Medulla oblongata (tissue), 1 donor: ENCODE measurements at regions not wholly inside any gene's neighbourhood (a gene's known extent, or its start where the extent isn't known, plus 50 kb on each side); places are given as distances from the start of the nearest gene placed in this dataset.
"Not testable (repeated sequence)": the region's sequence is repeated elsewhere in the genome, so short reads cannot be mapped to it uniquely, and the experiment has no call there.

Experiments used
- DNase-seq: peaks from one replicate; pipeline ENCODE4 v3.0.0-alpha.2; 2015; ENCODE audit errors: extremely low spot score

DNA sequence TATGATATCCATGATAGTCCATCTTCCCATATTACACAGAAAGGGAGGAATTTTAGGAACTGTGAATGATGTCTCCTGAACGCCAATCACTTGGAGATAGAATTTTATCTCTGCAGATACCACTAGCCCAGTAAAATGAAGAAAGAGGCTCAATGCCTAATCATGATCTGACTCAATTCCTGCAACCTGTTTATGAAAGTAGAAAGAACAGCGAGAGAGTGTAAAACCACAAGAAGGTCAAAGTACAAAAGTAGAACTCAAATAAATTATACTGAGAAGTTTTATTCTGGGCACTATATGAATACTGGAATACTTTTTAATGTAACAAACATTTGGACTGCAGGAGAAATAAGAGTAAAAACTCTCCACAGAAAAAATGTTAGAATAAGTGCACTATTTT, 892.1 kb upstream of the DDX18 start:
- no peak for DNase-seq

DNA sequence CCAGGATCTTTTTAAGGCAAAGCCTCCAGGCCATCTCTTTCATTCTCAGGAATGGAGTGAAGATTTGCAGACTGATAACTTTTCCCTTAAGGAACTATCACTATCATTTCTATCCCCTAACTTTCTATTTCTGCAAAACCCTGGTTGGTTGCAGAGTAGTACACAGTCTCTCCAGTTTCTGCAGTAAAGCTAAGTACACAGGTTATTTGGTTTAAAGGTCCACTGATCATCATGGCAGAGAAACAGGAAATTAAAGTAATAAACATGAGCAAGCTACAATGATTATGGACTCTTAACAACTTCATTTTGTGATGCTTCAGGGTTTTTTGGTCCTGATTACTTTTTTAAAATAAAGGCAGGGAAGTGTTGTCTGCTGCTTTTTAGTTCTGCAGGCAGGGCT, 890.0 kb upstream of the DDX18 start:
- no peak for DNase-seq

DNA sequence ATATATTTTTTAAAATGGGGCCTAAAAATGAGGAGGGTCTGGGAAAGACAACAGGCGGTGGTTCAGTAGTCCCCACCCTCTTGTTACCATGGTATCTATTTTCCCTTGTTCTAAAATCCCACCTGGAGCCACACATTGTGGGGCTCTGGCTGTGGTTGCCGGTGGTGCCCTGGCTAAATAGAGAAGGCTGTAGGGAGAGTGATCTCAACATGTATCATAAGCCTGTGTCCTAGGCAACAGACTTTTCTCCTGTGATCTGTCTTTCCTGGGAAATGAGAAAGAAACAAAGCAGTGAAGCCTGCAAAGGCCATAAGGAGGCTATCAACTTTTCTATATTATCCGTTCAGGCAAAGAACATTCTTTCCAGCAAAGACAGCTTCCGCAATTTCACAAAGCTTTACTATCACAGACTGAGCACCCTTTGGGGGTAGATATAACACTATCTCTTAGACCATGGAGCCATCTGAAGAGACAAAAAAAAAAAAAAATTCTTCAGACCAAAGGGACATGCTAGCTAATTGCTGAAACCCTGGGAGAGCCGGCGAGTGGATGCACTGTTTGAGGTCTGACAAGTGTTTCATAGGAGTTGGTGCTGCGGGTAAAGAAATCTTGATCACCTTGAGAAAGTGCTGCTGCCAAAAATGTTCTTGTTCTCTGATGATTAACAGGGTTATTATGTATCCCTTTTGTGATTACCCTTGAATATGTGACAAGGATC, 879.2 kb upstream of the DDX18 start:
- no peak for DNase-seq

DNA sequence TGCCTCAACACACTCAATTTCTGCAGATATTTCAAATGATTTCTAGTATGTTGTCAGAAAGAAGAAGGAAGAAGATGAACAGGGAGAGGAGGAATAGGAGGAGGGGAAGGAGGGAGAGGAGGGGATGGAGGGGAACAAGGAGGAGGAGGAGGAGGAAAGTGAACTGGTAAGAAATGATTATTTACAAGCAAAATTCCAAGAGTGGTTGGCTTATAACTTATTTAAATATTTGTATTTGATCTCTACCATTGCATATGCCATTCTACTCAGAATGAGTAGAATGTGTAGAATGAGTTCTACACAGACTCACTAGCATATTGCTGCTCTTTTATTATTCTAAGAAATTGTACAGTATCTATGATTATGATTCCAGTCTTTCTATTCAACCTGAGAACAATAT, 866.2 kb upstream of the DDX18 start:
- no peak for DNase-seq

DNA sequence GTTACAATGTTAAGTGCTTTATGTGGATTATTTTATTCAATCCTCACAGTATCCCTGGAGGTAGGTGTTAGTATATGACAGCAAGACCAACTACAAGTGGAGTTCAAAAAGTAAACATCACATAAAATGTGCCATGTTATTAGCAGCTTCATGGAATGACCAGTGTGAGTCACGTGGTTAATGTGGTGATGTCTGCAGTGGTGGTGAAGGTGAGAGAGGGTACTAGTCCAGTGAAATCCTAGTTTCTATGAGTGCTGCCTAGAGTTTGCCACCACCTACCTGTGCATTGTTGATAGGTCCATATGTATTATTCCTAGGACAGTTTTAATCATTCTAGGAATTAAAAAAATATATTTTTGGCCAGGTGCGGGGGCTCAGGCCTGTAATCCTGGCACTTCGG, 865.2 kb upstream of the DDX18 start:
- DNase-seq, result no peak

DNA sequence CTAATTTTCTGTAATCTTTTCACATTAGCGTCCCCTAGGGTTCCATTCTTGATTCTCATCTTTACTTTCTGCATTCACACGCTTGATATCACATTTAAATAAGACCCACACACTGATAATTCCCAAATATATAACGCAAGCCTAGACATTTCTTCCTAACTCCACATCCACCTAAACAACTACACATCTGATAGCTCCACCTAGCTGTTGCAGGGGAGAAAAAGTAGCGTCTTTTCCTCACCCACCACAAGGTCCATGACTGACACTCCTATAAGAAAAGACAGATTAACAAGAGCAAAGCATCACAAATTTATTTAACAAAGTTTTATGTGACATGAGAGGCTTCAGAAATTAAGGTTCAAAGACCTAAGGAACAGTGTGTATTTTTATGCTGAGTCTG, 862.2 kb upstream of the DDX18 start:
- peak; percentile 32 for DNase-seq

DNA sequence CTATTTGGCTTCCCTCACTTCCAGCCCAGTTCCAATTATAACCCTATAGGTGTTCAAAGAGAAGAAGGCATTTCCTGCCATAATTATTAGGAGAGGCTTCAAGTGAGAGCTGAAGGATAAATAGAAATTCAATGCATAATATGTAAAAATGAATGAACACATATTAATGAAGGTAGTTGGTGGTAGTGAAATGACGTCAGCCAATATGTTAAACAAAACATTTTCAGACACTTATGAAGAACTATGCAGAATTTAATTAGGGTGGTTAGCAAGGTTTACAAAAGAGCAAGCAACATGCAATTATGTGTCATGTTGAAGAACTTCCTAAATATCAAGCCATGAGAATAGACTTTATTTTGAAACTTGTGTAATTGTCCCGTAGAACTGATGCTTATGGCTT, 858.8 kb upstream of the DDX18 start:
- no peak for DNase-seq

DNA sequence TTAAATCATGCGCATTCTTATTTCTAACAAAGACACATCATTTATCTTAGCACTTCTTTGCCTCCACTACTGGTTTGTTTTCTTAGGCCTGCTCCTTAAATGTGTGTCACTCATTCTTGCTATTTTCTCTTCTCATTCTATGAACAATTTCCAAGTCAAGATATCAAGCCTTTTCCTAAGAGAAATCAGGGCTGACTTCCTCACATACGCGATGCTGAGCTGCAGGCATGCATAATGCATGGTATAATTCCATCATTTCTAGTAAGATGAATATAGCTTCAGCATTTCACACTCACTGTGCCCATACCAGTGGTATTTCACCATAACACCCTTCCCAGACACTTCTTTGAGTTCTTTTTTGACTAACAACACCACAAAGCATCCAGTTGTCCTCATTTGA, 838.9 kb upstream of the DDX18 start:
- DNase-seq, result no peak

DNA sequence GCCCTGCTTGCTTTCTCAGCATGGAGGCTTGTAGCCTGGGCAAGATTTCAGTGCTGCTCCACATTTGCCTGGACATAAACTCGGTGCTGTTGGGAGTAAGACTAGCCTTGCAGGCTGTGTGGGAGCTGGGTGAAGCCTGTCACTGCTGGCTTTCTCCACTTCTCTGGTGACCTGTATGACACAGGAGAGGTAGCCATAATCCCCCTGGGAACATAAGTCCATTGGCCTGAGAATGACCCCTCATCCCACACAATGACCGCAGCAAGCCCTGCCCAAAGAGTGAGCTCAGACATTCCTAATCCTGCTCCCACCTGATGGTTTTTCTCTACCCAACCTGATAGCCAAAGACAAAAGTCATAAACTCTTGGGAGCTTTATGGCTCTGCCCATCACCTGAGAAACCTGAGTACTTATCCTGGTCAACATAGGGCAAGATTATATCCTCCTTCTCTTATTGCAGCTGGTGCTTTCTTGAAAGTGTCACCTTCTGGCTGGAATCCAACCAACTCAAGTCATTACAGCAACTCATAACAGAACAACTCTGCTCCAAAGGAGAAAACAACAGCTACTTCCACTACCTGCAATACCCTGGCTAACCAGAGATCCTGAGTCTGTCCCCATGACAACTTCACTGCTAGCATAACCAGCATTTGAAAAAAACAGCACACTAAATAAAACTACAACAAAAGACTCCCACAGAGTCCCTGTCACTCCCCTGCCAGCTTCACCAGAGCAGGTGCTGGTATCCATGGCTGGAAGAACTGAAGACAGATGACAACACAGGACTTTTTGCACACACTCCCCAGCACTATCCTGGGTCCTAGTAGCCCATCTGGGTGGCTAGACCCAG, 834.4 kb upstream of the DDX18 start:
- DNase-seq, result no peak

DNA sequence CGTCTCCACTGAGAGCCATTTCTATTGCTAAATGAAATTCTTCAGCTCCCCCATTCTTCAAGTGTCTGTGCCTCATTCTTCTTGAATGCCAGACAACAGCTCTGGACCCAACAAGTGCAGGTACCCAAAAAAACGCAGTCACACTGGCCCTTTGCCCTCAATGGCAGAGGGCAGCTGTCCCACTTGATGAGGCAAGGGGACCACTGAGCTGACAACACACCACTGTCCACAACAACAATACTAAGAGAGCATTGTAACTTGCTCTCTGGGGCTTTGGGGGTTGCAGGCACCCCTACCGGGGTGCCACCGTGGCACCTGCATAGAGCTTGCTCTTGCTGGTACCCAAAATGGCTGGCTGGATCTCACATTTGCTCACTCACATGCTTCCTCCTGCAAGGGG, 827.0 kb upstream of the DDX18 start:
- DNase-seq, result no peak

DNA sequence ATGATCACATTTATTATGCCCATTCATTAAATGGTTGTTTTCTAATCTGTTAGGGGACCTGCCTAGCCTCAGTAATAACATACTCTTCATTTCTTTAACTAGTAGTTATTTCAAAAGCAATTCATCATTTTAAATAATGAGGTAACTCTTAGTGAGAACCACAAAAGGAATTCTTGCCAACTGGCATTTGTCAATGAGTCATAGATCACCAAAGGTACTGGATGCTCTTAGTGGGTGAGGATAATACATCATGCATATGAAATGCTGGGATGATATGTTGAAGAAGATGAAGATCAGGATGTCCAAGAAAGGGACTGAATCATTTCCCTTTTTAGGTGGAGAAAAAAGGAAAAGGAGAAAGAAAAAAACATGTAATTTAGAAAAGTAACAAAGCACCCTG, 826.2 kb upstream of the DDX18 start:
- no peak for DNase-seq

DNA sequence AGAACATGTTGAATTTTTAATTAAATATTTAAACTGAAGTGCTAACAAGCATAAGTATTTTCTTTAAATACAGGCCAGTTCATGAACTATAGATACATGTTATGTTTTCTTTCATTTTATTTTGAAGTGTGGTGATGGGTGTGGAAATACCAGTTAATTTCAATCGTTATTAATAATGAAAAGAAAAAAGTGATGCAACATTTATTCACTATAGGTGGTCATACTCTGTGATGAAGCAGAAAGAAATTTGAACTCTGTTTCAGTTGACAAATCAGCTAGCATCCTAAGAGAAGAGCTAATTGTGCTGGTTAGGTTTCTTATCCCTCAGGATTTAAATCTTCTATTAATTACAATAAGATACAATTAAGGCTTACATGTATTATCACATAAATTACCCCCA, 795.1 kb upstream of the DDX18 start:
- DNase-seq, result no peak

DNA sequence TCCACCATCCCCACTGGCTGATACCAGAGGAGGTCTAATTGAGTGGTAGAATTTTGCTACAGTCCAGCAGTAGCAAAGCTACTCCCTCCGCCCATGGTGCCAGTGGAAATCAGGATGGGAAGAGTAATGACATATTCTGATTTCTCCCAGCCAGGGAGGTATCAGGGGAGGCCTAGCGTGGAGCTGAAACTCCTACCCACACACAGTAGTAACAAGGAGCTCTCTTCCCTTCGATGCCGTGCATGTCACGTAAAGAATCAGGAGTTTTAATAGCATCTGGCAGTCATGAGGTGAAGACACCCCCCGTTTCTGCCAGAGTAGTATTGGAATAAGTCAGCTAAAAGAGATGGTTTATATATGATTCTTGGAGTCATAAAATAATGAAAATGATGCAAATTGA, 786.8 kb upstream of the DDX18 start:
- DNase-seq, result no peak

DNA sequence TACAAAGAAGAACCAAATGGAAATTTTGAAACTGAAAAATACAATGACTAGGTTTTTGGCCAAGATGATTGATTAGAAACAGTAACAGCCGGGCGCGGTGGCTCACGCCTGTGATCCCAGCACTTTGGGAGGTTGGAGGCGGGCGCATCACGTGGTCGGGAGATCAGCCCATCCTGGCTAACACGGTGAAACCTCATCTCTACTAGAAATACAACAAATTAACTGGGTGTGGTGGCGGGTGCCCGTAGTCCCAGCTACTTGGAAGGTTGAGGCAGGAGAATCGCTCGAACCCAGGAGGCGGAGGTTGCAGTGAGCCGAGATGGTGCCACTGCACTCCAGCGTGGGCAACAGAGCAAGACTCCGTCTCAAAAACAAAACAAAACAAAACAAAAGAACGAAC, 785.8 kb upstream of the DDX18 start:
- DNase-seq, result not testable (repeated sequence)

DNA sequence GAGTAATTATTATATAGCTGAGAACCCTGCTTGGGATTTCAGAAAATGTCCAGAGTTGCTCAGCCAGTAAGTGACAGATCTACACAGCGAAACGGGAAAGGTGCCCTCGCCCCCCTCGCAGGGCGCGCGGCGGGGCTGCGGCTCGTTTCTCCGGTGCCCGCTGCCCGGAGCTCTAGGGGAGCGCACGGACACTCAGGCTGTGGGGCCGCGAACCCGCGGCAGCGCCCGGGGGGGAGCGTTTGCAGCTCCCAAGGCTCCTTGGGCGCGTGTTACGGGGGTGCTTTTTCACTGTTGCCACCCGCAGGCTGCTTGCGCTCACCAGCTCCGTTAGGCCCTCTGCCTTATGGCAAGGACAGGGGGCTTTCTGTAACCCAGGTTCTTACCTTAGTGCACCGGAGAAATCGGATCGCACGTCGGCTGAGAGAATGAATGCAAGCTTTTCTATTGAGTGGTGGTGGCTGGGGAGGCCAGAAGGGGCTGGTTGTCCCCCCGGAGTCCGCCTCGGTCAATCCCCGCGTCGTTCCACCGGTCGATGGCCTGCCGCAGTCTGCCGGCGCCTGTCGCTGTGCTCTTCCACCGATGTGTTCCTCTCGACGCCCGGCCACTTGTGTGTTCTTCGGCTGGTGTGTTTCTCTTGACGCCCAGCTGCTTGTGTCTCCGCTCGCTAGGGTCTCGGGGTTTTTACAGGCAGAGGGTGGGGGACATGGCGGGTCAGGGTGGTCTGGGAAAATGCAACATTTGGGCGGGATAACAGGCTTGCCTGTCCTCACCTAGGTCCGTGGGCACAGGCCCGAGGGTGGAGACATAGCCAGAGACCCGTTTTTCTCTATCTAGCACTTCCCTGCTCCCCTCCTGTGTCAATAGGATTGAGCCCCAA, 758.8 kb upstream of the DDX18 start:
- no peak for DNase-seq

DNA sequence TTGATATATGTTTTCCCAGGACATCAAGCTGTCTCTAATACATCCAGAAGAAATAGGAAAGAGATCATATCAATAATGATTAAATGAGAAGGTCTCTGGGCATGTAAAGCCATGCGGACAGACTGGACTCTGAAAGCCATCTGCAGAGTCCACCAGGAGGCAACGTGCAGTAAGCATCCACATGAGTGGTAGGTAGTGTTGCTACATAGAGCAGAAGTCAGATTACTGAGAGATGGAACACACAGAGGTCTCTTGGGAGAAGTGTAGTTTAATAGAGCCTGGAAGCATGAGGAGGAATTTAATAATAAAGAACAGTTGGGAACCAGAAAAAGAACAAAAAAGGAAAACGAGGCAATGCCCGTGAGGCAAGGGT, 758.1 kb upstream of the DDX18 start:
- no peak for DNase-seq

DNA sequence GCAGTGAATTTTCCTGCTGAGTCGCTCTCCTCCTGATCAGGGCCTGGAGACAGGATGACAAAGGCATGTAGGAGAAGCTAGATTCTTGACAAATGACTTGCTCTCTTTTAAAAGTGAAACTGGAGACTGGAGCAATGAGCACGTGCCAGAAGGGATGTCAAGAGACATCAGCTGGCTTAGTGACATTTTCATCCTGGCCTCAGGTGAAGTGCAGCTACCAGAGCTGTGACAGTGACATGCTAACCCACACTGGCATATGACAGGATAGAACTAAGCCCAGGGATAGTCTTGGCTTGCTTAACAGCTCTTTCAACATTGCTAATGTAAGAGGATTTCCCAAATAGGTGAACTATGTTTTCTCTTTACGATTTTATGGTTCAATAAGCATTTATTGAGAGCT, 757.5 kb upstream of the DDX18 start:
- no peak for DNase-seq

DNA sequence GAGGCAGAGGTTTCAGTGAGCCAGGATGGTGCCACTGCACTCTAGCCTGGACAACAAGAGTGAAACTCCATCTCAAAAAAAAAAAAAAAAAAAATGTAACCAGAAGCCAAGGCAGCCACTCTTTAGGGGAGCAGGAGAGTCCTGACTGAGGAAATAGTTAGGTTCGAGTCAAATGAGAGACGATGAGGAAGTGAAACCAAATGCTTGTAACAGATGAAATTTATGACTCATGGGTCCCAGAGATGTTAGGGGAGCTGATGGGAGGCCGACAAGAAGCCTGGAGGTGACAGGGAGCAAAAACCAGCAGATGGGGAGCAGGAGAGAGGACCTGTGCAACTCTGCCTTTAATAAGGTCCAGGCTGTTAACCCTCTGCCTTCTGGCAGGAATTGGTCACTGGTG, 756.1 kb upstream of the DDX18 start:
- DNase-seq, result no peak

DNA sequence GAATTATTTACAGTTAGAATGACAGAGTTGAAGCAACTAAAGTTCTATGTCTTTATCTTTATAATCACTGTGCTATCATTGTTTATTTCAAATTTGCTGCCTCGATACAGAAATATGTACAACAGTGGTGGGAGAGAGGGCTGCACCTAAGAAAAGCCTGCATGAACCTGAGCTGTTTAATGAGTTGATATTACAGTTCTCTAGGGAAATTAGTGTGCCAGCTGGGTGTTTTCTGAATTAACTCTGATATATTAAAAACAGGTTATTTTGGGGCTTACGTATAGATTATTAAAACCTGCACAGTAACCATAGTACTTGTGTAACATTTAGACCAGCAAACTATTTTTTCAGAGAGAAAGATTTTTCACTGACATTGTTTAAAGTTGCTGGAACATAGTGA, 750.5 kb upstream of the DDX18 start:
- no peak for DNase-seq

DNA sequence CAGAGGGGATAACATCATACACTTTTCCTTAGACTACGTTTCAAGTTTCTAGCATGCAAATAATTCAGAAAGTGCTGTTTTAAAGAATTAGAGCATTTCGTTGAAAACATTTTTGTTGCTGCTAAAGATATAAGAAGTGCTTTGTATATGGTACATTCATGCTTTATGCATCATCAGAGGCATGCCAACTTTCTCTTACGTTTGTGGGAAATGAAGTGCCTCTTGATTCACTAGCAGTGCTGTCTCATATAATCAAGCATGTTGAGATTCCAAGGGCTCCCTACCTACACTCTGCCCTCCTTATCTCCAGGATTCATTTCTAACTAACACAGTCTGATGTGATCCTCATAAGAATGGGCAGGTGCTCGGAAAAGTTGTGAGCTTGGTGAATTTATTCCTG, 748.6 kb upstream of the DDX18 start:
- no peak for DNase-seq

DNA sequence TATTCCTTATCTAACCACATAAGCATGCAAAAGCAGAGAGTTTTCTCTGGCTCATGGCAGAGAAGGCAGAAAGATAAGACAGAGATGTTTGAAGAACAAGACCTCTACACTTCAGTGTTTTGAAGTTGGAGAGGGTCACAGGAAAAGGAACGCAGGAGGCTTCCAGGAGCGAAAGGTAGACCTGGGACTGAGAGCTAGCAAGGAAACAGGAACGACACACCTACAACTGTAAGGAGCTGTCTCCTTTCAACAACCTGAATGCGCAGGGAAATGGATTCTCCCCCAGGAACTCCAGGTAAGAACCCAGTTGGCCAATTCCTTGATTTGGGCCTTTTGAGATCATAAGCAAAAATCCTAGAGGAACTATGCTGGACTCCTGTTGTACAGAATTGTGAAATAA, 746.6 kb upstream of the DDX18 start:
- no peak for DNase-seq

DNA sequence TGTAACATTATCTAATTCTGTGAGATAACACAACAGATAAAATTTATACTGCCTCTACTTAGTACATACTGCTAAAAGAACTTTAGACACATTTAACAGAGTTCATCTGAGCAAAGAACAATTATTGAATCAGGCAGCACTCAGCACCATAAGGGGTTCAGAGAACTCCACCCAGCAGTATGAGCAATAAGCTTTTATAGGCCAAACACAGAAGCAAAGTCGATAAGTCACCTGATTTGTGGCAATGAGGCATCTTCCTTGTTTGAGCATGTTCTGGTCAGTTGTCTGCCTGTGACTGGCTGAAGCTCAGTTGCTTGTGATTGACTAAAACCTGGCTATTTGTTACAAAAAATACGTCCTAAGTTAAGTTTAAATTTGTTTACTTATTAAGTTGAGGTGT, 746.1 kb upstream of the DDX18 start:
- no peak for DNase-seq
